Gastroesophageal sphincter (tissue), 4 donors: ENCODE measurements at regions not wholly inside any gene's neighbourhood (a gene's known extent, or its start where the extent isn't known, plus 50 kb on each side); places are given as distances from the start of the nearest gene placed in this dataset.

Experiments
- ATAC-seq: fragments of 150-250 bp; one replicate; pipeline ENCODE4 v1.9.1; 2016; ENCODE audit warnings: mild to moderate bottlenecking, moderate library complexity
- H3K27ac ChIP-seq, 4 donors: fragments of 200-600 bp; sonication (generic) in 3 of 4; 1 replicate in 3 of 4; 2 replicates in 1 of 4; pipeline ENCODE4 v1.5.1; 2016 to 2019
- H3K27me3 ChIP-seq: fragments of 200-600 bp; sonication (generic); one replicate; pipeline ENCODE4 v1.5.1; 2019
- H3K36me3 ChIP-seq, 2 donors: fragments of 200-600 bp; sonication (generic); one replicate each; pipeline ENCODE4 v1.5.1; 2019; ENCODE audit warnings: control low read depth in 1 of 2
- H3K4me1 ChIP-seq, 3 donors: fragments of 200-600 bp; sonication (generic); 1 replicate in 2 of 3; 2 replicates in 1 of 3; pipeline ENCODE4 v1.5.1; 2016 to 2019; ENCODE audit warnings: control low read depth in 2 of 3
- H3K4me3 ChIP-seq, 2 donors: fragments of 200-600 bp; sonication (generic); one replicate each; pipeline ENCODE4 v1.5.1; 2019; ENCODE audit warnings: mild to moderate bottlenecking in 1 of 2, moderate library complexity in 1 of 2
- H3K9me3 ChIP-seq, 3 donors: fragments of 200-600 bp; sonication (generic); one replicate each; pipeline ENCODE4 v1.5.1; 2017 to 2019; ENCODE audit warnings: control low read depth in 2 of 3
- EP300 ChIP-seq: sonication (generic); formaldehyde crosslinking; IDR thresholded peaks from one replicate; pipeline ENCODE4 v1.6.1; 2017; ENCODE audit warnings: antibody characterized with exemption, mild to moderate bottlenecking
- POLR2A ChIP-seq, 2 donors: fragments of 450-650 bp; IDR thresholded peaks; one replicate each; pipeline ENCODE4 v1.6.1; 2017; ENCODE audit warnings: antibody characterized with exemption in 2 of 2, mild to moderate bottlenecking in 2 of 2, moderate library complexity in 1 of 2
- POLR2AphosphoS5 ChIP-seq: sonication (generic); formaldehyde crosslinking; IDR thresholded peaks from one replicate; pipeline ENCODE4 v1.6.1; 2017; ENCODE audit warnings: antibody characterized with exemption
- WGBS, 2 donors: methylation state at CpG; one replicate each; pipeline ENCODE4 v1.1.5; 2018; ENCODE audit warnings: low coverage in 1 of 2; 5-methylcytosine and 5-hydroxymethylcytosine counted together
- TF ChIP-seq, protein P1 (sequence below), 4 experiments: fragments of 200-600 bp in 2 of 4; fragments of 450-650 bp in 2 of 4; sonication (generic) in 1 of 4; IDR thresholded peaks; one replicate each; pipeline ENCODE4 v1.5.1; 2017 to 2019; ENCODE audit warnings: antibody characterized with exemption in 4 of 4, mild to moderate bottlenecking in 2 of 4, moderate library complexity in 2 of 4

GRCh38 chr6:103167345-103168071 lies 1692.2 kb downstream of the HACE1 start:
- H3K4me1 ChIP-seq: no peaks in the 10 kb centered on the region
- H3K27me3 ChIP-seq: no peaks in the 10 kb centered on the region
- WGBS, 2 donors: 66 to 83% methylated on average over 2 to 4 of the region's 4 CpGs
- no peak for ATAC-seq
- no peaks in the 10 kb centered on the region for H3K36me3 ChIP-seq
- H3K4me3 ChIP-seq: no peak overlapping the region
- H3K27ac ChIP-seq: no peak overlapping the region
- H3K9me3 ChIP-seq: no peaks in the 10 kb centered on the region
- no peak for TF ChIP-seq EP300
- TF ChIP-seq POLR2A (IDR thresholded peaks at IDR 0.05): no peak
- TF ChIP-seq, protein P1, sequence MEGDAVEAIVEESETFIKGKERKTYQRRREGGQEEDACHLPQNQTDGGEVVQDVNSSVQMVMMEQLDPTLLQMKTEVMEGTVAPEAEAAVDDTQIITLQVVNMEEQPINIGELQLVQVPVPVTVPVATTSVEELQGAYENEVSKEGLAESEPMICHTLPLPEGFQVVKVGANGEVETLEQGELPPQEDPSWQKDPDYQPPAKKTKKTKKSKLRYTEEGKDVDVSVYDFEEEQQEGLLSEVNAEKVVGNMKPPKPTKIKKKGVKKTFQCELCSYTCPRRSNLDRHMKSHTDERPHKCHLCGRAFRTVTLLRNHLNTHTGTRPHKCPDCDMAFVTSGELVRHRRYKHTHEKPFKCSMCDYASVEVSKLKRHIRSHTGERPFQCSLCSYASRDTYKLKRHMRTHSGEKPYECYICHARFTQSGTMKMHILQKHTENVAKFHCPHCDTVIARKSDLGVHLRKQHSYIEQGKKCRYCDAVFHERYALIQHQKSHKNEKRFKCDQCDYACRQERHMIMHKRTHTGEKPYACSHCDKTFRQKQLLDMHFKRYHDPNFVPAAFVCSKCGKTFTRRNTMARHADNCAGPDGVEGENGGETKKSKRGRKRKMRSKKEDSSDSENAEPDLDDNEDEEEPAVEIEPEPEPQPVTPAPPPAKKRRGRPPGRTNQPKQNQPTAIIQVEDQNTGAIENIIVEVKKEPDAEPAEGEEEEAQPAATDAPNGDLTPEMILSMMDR (IDR thresholded peaks at IDR 0.05): no peak

- Histone ChIP-seq H3K4me1 (no peaks in the 10 kb centered on the region), H3K36me3 (no peaks in the 10 kb centered on the region), H3K4me3 (no peak overlapping the region), H3K27me3 (no peaks in the 10 kb centered on the region), H3K9me3 (no peaks in the 10 kb centered on the region), H3K27ac (no peak overlapping the region)
- no peak for ATAC-seq
- TF ChIP-seq EP300 (no peak), POLR2AphosphoS5 (no peak), POLR2A (IDR thresholded peaks at IDR 0.05) (no peak)
- TF ChIP-seq, protein P1 (IDR thresholded peaks at IDR 0.05): no peak
- WGBS, 2 donors: 33 to 36% methylated on average over 4 of the region's 4 CpGs
These were observed 1704.7 kb downstream of the HACE1 start for GRCh38 chr6:103154779-103155572.

DNA sequence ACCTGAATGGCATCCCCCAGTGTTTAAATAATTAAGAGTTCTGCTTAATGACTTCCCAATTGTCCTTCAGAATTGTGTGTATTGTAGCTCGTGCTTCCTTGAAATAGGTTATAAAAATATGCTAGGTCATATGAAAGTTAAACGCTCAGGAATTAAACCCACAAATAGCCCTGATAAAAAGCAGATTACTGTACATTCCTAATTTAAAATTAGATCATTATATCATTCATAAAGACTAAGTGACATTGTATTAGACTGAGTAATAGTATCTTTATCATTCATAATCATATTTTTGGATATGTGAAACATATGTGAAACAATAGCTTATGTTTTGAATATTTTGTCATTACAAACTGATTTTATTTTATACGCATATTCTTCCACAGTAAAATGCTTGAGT lies 1706.7 kb downstream of the HACE1 start:
- Histone ChIP-seq H3K4me3 (no peak overlapping the region), H3K27ac (no peak overlapping the region), H3K27me3 (no peaks in the 10 kb centered on the region), H3K4me1 (no peaks in the 10 kb centered on the region), H3K36me3 (no peaks in the 10 kb centered on the region), H3K9me3 (no peaks in the 10 kb centered on the region)
- ATAC-seq: no peak
- whole genome bisulfite sequencing, 2 donors: 50 to 51% methylated on average over 3 of the region's 3 CpGs
- TF ChIP-seq POLR2A (IDR thresholded peaks at IDR 0.05) (no peak), EP300 (no peak), POLR2AphosphoS5 (no peak)
- TF ChIP-seq, protein P1 (IDR thresholded peaks at IDR 0.05): no peak

DNA sequence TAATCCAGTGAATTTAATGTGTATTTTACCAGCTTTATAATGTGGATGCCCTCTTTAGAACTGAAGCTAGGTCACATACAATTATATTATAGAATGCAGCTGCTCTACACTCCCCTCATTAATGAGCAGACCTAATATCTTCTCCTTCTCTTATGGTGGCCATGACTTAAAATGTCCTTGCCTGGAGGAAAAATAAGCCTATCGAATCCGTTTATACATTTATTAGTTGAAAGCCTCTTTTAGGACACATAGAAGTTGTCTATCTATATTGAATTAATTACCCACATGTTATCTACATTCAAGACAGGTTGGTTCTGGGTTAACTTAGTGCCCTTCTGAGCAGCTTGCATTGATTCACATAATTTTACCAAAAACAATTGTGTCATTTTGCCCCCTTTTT lies 1716.8 kb downstream of the HACE1 start:
- H3K27ac ChIP-seq: no peak overlapping the region
- no peaks in the 10 kb centered on the region for H3K36me3 ChIP-seq
- H3K4me3 ChIP-seq: no peak overlapping the region
- H3K4me1 ChIP-seq: no peaks in the 10 kb centered on the region
- TF ChIP-seq POLR2A (IDR thresholded peaks at IDR 0.05): no peak
- TF ChIP-seq EP300: no peak
- no peak for ATAC-seq
- 53 to 85% methylated on average over 2 of the region's 2 CpGs for WGBS, 2 donors
- H3K9me3 ChIP-seq: no peaks in the 10 kb centered on the region
- H3K27me3 ChIP-seq: no peaks in the 10 kb centered on the region

DNA sequence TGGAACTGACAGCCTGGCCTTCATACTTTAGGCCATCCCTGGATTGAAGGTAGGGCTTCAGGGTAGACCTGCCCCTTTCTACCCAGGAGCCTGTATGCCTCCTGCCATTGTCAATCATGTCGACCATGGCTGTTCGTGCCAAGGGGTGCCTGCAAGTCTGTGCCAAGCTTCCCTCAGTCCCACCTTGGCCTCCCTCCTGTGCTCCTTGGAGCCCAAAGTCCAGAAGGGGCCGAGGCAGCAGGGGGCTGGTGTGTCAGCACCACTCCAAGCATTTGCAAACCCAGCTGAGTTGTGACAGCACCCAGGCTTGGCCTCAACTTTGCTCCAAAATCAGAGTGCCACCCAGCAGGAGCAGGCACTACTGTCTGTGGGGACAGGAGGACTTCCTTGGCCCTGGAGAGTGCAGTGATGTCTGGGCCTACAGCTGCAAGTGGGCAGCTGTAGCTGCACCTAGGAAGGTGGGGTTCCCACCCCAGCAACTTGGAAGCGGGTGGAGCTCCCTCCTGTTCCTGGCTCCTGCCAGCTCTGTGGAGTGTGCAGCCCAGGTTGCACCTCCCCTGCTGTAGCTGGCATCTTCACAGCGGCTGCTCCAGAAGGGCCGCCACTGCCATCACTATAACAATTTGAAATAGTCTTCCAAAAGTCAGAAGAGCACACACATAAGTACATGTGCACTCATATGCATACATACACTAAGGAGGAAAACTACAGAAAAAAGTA lies 1719.3 kb downstream of the HACE1 start:
- H3K4me3 ChIP-seq: no peak overlapping the region
- TF ChIP-seq EP300 (no peak), POLR2A (IDR thresholded peaks at IDR 0.05) (no peak), POLR2AphosphoS5 (no peak)
- TF ChIP-seq, protein P1 (IDR thresholded peaks at IDR 0.05): no peak
- no peak overlapping the region for H3K27ac ChIP-seq
- H3K9me3 ChIP-seq: no peaks in the 10 kb centered on the region
- no peaks in the 10 kb centered on the region for H3K27me3 ChIP-seq
- WGBS, 2 donors: no CpG with 5 or more reads among the region's 6 CpGs
- no peak for ATAC-seq
- H3K36me3 ChIP-seq: no peaks in the 10 kb centered on the region
- H3K4me1 ChIP-seq: no peaks in the 10 kb centered on the region
